ENCODE measurements at regions not wholly inside any gene's neighbourhood (a gene's known extent, or its start where the extent isn't known, plus 50 kb on each side); places are given as distances from the start of the nearest gene placed in this dataset.

DNA sequence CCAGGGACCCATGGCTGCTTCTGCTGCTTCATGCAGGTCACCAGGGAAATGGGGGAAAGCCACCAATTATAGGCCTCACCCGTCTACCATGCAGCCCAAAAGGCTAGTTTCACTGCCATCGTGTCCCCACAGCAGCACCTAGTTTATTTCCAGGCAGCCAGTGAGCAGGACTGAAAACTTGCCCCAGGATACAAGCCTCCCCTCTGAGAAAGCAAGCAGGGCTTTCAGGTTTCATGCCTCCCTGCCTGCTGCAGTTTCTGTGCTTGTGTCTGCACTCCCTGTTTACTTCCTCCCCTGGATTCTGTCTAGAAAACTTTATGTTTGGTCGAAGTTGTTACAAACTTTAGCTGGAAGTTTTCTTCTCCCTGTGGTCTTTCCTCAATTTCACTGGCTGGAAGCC lies 319.1 kb downstream of the ANXA1 start:
- DNase-seq, result no peak

DNA sequence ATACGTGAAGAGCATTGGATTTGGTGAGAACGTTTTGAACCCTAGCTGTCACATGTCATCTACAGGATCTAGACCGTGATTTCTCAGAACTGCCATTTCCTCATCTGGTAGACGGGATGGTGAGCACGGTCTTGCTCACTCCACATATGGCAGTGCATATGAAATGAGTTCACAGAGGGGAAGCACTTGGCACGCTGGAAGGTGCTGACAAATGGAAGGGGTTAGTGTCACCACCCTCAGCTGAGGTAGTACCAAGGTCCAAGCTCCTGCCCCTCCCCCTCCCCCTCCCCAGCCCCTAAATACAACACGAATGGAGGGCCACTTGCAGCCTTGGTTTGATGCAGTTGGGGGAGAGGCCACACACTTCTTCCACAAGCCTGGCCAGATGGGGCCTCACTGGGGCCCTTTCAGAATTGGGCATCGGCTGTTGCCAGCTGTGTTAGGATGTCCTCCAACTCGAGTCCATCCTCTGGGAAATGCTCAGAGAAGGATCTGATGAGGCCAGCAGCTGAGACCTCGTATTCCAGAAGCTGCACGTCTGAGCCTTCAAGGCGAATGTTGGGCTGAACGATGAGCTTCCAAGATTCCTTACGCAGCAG lies 322.4 kb downstream of the ANXA1 start:
- DNase-seq, result no peak

DNA sequence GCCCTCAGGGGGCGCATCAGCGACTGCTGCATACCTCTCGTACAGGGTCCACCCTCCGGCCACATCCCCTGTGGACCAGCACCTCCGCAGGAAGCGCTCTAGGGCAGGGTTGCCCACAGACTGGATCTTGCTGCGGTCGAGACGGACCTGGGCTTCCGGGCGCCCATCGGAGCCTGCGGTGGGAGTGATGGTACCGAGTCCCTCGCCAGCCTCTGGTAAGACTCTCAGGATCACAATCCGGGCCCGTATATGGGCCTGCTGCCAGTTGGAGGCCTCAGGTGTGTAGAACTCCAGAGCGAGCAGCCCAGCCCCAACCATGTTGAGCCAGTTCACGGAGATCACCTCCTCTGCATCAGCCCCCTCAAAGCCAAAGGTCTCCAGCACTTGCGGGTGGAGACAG lies 323.0 kb downstream of the ANXA1 start:
- no peak for DNase-seq

DNA sequence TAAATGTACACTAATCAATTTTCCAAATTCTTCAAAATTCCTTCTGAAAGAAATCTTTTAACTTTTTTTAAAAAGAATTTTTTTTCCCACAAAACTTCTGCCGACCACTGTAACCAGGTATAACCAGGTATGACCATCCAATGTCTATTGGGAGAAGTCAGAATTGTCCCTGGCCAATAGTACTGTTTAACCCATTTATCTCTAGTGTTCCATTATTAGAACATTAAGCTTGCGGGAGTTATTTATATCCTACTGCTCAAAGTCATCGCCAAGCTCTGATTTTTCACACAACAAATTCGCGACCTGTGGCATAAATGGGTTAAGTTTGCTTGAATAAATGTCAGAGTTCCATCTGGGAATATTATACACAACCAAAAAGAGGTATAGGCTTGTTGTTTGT lies 343.2 kb downstream of the ANXA1 start:
- DNase-seq, result no peak

DNA sequence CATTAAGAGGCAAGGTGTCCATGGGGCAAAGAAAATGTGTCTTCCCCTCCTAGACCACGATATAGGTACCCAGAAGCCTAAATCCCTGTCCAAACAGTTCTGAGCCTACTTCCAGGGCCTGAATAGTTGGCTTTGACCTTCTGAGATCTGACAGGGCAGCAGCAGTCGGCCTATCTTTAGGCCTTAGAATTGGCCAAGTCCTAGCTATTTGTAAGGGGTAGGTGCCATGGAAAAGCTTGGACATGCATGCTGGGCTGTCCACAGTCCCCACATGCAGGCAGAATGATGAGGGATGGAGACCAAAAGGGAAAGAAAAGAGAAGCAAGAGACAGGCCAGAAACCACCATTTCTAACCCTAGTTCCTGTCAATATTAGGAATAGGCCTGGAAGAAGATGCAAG lies 346.1 kb downstream of the ANXA1 start:
- no peak for DNase-seq

DNA sequence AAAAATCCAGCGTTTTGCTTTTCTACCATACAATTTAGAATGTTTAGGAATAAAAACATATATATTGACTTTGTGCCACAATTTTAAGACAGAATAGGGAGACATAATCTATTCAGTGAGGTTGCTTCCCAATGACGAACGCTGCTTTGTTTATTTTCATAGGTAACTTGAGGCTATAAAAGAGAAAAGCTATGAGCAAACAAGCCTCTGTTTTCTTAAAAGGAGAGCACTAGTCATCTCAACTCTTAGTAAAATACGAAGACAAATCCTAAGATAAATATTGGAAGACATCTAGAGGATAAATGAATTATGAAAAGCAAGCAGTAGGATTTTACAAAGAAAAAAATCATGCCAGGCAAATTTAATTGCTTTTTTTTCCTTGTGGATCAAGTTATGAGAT lies 363.6 kb downstream of the ANXA1 start:
- no peak for DNase-seq

DNA sequence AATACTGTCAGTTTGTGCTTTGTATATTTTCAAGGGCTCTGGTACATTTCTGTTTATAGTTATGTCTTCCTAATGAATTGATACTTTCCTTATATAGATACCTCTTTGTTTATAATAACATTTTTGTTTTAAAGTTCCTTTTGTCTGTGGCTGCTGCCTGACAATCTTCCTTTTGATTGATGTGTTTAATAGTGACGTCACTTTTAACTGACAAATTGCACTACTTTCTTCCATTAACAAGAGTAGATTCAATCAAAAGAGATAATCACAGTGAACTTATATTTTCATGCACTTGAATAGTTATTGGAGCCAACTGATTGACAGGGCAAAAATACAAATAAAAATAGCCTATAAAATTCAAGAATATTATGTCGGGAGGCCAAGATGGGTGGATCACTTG lies 371.7 kb downstream of the ANXA1 start:
- DNase-seq, result no peak

DNA sequence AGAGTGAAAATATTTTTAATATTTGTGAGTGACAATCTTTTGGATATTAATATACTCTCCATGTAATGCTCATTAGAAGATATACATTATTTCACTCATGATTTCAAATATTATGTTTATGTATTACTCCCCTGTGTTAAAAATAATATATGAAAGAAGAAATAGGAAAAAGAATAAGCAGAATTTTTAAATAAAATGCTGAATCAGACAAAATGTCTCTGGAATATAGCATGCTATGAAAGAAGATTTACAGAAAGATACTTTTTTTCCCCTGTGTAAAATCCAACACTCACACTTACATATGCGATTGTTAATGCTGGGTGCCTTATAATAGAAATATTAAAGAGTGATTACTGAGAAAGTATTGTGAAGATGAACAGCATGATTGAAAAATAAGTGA lies 373.7 kb downstream of the ANXA1 start:
- no peak for DNase-seq

DNA sequence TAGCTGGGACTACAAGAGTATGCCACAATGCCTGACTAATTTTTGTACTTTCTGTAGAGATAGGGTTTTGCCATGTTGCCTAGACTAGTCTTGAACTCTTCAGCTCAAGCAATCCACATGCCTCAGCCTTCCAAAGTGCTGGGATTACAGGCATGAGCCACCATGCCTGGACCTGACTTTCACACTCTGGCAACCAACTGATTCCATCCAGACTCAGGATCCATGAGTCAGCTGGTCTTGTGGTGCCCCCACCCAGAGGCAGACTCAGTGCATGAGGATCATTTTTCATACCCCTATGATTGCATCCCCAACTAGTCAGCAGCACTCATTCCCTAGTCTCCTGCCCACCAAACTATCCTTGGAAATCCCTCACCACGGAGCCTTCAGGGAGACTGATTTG lies 375.9 kb downstream of the ANXA1 start:
- DNase-seq, result no peak

DNA sequence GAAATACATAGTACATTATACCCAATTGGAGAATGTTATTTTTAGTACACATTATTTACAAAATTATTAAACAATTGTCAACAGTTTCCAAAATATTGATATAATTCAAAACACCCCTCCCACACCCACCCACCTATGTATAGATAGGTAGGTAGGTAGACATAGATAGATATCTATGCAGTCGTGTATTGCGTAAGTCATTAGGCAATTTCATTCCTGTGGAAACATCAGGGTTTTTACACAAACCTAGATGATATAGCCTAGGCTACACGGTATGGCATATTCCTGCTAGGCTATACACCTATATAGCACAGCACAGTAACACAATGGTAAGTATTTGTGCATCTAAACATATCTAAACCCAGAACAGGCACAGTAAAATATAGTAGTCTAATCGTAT lies 377.3 kb downstream of the ANXA1 start:
- DNase-seq, result no peak

DNA sequence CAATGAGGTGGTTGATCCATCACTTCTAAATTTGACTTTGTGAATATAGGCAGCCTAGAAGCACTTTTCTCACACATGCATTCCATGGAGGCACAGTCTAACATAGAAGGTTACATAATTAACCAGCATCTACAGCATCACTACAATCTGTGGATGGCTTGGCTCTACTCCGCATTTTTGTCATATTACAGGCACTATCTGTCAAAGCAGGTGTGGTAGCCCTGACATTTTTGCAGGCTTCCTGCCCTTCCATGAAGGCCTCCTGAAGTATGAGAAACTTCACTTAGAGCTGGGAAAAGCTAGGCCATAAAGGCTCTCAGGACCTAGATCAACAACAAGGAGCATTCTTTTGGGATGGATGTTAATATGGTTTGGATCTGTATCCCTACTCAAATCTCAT lies 378.0 kb downstream of the ANXA1 start:
- no peak for DNase-seq

DNA sequence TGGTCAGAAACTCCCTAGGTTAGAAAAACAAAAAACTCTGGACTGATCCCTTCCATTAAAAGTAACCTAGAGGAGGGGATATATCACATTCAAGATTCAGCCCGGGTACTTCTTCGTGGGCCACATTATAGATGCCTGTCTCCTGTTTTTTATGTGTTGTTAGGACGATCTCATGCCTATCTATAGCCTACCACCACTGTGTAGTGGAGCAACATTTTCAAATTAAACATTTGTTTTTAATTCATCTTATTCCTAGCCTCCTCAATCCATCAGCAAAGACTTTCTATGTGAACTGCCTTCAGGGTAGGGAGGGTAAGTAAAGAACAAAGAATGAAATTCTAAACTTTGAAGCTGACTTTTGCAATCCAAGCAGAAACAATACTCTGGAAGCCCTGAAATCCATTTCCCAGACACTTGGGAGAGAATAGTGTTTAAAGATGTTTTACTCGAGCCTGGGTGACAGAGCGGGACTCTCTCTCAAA lies 379.4 kb downstream of the ANXA1 start:
- DNase-seq, result no peak

DNA sequence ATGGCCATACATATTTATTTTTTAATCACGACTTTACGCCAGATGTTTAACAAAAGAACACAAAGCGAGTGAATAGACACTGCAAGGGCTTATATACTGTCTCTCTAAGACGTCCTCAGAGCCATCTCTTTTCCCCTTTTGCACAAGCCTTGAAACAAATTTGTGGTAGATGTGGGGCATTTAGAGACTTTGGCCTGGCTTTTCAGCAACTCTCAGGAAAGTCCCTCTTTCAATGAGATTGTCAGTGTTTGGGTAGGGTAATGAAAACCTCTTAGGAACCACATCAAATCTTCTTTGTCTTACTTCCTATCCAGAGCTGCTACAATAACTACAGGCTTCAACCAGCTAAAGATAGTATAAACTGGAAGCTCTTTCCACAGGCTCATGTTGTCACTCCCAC lies 380.0 kb downstream of the ANXA1 start:
- no peak for DNase-seq

DNA sequence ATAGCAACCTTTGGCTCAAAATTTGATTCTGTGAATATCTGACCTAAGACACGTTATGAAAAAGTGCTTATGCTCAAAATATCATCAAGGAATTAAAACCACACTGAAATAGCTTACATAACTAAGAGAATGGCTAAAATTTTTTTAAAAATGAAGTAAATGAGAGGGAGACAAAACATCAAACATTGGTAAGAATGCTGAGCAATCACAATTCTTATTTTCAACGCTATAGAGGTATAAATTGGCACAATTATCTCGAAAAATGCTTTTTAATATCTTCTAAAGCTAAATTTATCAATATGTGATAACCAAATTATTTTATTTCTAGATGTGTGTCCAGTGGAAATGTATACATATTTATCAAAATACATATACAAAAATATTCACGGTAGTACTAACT lies 381.3 kb downstream of the ANXA1 start:
- no peak for DNase-seq

DNA sequence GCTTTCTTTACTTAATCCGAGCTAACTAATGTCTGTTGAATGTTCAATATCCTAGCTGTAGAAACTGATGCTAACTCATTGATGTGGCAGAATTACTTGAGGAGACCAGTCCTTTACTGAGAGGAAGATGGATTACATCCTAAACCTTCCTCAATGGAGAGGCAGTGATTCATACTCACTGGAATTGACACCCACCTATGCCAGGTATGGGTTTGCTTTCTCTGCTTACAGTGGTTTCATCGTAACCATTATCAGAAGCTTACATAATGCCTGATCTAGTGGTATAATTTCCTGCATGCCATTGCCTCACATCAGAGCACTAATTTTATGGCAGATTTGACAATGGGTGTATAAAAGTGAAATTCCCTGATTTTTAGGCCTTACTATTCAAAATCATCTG lies 384.7 kb downstream of the ANXA1 start:
- DNase-seq, result no peak

DNA sequence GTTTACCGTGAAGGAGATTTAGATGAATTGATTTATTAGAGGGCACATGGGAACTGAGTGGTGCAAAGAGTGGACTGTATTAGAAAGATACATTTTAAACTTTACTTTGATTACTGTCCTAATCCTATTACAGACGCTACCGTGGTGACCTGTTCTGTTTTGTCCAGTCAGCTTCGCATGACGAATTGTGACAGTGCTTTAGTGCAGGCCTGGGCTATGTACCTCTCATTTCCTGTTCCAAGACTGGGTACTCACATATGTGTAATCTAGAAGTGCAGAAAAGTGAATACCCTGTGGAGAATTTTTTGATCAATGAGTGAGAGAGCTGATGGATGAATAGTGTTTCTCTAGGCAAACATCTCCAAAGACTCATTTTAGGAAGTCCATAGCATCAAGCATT lies 385.9 kb downstream of the ANXA1 start:
- DNase-seq, result no peak

DNA sequence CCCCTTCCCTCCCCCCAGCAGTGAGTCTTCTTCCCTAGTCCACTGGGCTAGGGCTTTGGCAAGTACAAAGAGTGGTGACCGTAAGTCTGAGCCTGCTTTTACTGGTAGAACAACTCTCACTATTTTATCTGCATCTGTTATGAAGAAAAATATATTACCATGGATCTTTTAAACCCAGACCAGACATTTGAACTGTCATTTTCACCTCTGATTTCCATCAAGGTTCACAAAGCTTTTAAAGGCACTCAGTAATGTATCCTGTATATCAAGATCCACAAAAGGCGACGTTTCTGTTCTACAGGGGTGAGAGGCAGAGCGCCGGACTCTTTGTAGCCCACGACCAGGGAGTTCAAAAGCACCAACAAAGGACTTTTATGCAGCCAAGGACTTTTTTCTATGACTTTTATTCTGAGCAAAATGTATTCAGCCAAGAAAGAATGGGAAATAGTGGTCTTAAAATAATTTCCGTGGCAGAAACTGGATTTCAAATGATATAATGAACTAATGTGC lies 388.3 kb downstream of the ANXA1 start:
- no peak for DNase-seq

DNA sequence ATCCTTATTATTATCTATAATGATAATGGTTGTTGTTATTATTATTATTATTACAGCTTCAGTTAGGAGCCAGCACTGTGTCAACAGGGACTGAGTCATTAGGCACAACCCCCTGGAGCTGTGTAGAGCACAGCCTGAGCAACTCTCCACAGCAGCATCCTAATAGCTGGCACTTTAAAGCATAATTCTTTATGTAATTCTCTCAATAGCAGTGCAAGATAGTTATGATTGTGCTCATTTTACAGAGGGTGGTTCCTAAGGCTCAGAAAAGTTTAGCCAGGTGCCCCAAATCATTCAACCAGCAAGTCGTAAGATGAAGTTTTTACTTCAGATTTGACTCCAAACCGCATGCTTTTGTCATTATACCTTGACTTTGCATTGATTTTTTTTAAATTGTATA lies 390.3 kb downstream of the ANXA1 start:
- no peak for DNase-seq

DNA sequence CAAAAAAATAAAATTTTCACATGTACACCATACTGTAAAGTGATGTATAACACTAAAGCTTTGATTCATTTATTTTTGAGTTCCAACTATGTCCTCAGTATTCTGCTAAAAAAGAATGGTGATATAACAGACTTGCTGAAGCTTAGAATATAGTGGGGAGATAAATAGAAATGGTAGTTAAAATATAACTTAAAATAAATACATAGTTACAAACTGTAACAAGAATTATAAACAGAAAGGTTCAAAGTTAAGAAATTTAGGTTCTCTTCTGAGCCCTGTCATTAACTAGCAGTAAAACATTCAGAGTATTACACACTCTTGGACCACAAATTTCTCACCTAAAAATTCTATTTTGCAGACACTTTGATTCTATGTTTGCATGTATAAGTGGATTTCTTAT lies 392.1 kb downstream of the ANXA1 start:
- no peak for DNase-seq

DNA sequence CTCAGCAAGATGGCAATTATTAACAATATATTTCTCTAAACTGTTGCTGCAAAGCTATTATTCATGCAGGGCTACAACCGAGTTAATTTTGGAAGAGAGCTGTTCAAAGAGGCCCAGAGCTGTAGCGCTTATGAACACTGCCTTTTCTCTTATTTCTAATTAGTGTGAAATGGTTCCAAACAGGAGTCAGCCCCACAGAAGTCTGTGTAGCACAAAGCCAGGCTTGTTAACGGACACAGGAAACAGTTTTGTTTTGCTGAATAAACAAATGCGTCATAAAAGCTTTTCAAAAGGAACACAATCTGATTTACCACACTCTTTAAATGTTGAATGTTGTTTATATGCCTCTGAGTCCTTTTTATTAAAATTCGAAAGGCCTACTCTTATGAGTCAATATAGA lies 396.5 kb downstream of the ANXA1 start:
- DNase-seq, result no peak

DNA sequence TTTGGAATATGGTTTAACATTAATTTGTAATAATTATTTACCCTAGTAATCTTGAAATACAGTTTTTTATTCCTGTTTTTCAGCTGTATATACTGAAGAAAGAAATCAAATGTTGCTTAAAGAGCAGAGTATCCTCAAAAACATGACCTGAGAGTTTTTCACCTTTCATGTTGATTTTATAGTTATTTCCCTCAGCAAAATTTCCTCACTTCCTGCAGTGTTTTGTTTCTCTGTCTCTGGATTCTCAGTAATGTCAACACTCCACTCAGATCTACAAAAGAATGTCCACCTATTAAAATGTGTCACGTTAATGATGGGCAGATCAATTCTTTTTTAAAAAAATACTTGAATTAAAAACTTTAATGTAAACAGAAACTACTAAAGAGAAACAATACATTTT lies 398.3 kb downstream of the ANXA1 start:
- no peak for DNase-seq

DNA sequence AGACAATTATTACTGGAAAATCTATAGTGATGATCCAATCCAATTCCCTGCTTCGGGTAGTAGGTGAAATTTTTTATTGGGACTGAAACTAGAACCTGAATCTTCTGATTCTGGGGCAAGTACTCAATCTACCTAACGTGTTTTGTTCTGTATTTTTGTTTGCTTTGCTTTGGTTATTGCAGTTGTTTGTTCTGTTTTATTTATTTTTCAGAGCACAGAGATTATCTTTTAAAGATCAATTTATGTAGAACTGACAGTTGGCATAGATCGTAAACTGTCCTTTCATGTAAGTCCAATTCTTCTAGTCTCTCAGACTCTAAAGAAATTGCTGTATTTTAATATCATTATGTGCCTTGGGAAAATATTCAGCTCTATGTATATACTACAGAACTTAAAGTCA lies 401.6 kb downstream of the ANXA1 start:
- DNase-seq, result no peak

DNA sequence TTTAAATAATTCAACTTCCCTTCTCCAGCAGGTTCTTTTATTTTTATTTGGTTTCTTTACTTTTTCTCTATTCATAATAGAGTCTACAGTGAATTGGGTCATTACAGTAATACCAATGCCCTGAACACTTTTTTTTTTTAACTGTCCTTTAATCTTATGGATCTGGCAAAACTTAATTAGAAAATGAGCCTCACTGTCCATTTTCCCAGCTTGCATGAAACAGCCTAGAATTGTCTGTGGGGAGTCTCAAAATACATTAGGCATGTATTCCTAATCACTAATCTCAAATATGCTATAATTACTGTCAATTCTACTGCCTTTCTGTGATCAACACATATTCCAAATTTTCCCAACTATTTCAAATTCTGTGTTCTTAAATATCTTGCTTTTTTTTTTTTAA lies 406.8 kb downstream of the ANXA1 start:
- no peak for DNase-seq

DNA sequence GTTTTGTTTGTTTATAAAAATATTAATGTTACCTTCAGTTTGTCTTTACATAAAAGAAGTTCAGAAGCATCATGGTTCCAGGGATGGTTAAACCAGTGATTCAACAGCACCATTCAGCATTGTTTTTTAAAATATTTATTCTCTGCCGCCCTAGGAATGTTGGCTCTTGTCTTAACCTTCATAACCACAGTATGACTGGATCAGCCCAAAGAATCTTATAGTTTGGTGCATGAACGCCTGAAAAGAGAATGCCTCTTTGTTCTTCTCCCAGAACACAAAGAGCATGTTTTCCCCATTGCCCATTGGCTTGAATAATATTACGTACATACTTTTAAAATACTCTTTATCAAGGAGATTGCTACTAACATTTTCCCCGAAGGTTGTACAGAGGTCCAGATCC lies 413.4 kb downstream of the ANXA1 start:
- no peak for DNase-seq

DNA sequence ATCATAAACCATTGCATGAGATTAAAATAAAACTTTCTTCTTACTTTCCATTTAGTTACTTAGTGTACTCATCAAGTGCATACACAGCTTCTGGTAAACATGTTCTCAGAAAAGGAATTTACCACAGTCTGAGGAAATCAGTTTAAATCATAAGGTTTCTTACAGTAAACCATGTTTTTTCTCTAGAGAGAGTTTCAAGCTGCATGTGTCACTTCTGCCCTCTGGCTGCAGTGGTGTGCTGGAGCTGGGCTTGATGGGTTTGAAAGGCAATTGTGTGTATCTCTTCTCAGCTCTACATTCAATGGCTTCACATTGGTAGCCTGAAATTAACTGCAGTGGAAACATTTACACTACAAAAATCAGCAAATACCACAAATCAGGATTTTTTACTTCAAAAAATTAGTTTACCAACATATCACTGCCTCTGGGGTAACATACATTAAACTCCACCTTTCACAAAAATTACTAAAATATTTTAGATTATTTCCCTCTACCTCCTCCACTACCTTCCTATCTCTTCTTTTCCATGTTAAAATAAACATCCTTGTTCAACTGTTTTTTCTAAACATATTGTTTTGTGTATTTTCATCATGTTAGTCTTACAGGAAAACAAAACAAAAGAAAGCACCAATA lies 414.3 kb downstream of the ANXA1 start:
- no peak for DNase-seq

Measured in CD4-positive, alpha-beta T cell treated with Interferon alpha-2 for 1 hour (primary cell).